ENCODE measurements at regions not wholly inside any gene's neighbourhood (a gene's known extent, or its start where the extent isn't known, plus 50 kb on each side); places are given as distances from the start of the nearest gene placed in this dataset.
"Not testable (repeated sequence)": the region's sequence is repeated elsewhere in the genome, so short reads cannot be mapped to it uniquely, and the experiment has no call there.

- H3K4me3 Mint-ChIP-seq; CTCF ChIA-PET; POLR2A ChIA-PET; H3K27me3 Mint-ChIP-seq; DNase-seq; intact Hi-C loops (cut with micrococcal nuclease); H3K4me1 Mint-ChIP-seq (ENCODE audit: low read depth); H3K27ac Mint-ChIP-seq; H3K36me3 Mint-ChIP-seq: not testable (repeated sequence)
- H3K9me3 Mint-ChIP-seq = peaks cover 28% of the 10 kb centered on the region
These were observed 1184.0 kb downstream of the JRKL start for GRCh38 chr11:97573771-97574170.

GRCh38 chr11:97574976-97575665 lies 1185.3 kb downstream of the JRKL start:
- no peak overlapping the region for H3K27ac Mint-ChIP-seq
- ChIA-PET POLR2A (no interaction called here), CTCF (no interaction called here)
- H3K9me3 Mint-ChIP-seq = peaks cover 21% of the 10 kb centered on the region
- intact Hi-C loops (cut with micrococcal nuclease) = no loop called here
- H3K4me1 Mint-ChIP-seq (ENCODE audit: low read depth) = no peaks in the 10 kb centered on the region
- H3K4me3 Mint-ChIP-seq = no peak overlapping the region
- no peaks in the 10 kb centered on the region for H3K27me3 Mint-ChIP-seq
- no peaks in the 10 kb centered on the region for H3K36me3 Mint-ChIP-seq
- DNase-seq = no peak

- H3K4me1 Mint-ChIP-seq (ENCODE audit: low read depth) = no peaks in the 10 kb centered on the region
- POLR2A ChIA-PET = no interaction called here
- DNase-seq = no peak
- CTCF ChIA-PET = no interaction called here
- H3K27ac Mint-ChIP-seq = no peak overlapping the region
- H3K27me3 Mint-ChIP-seq = no peaks in the 10 kb centered on the region
- peaks cover 13% of the 10 kb centered on the region for H3K9me3 Mint-ChIP-seq
- intact Hi-C loops (cut with micrococcal nuclease) = no loop called here
- H3K4me3 Mint-ChIP-seq = no peak overlapping the region
- no peaks in the 10 kb centered on the region for H3K36me3 Mint-ChIP-seq
These were observed 1217.6 kb downstream of the JRKL start for GRCh38 chr11:97607291-97608000.

DNA sequence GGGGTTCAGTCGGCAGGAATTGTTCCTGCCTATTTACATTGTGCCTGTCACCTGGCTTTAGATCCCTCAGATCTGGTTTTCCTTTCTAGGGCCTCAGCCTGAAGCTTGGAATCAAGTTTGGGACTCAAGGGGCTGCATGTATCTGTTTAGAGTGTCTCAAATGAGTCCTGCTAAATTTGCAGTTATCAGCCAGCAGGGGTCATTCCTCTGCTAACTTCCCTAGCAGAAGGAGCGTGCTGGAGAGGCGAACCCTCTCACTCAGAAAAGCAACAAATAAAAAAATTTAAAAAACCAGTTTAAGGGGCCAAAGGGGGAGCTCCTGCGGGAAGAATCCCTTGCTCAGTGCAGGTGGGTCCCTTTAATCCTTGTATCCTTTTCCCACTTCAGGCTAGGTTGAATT lies 1220.2 kb downstream of the JRKL start:
- H3K27me3 Mint-ChIP-seq = no peaks in the 10 kb centered on the region
- no peak for DNase-seq
- no peaks in the 10 kb centered on the region for H3K4me1 Mint-ChIP-seq (ENCODE audit: low read depth)
- ChIA-PET CTCF (no interaction called here), POLR2A (no interaction called here)
- H3K36me3 Mint-ChIP-seq = no peaks in the 10 kb centered on the region
- no peak overlapping the region for H3K4me3 Mint-ChIP-seq
- H3K27ac Mint-ChIP-seq = no peak overlapping the region
- intact Hi-C loops (cut with micrococcal nuclease) = no loop called here
- H3K9me3 Mint-ChIP-seq = peaks cover 13% of the 10 kb centered on the region

DNA sequence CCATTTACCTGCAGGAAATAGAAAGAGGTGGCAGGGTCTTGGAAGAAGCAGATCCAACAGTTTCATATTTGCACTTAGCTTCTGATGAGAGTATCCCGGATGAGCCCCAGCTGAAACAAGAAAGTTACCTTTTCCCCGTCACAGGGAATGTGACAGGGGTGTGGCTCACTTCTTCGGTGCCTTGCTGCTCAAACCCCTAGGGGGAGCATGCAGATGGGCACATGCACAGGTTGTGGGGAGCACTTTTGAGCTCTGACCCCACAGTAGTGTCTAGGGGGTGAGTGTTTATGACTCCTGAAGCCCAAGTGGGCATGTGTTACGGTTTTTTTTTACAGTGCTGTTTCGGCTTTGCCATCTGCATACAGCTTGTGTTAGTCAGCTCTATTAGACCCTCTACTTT lies 1221.0 kb downstream of the JRKL start:
- POLR2A ChIA-PET = no interaction called here
- Mint-ChIP-seq H3K9me3 (peaks cover 15% of the 10 kb centered on the region), H3K4me1 (ENCODE audit: low read depth) (no peaks in the 10 kb centered on the region), H3K4me3 (no peak overlapping the region), H3K27ac (no peak overlapping the region), H3K27me3 (no peaks in the 10 kb centered on the region), H3K36me3 (no peaks in the 10 kb centered on the region)
- DNase-seq = no peak
- CTCF ChIA-PET = no interaction called here
- intact Hi-C loops (cut with micrococcal nuclease) = no loop called here

- H3K27me3 Mint-ChIP-seq = no peaks in the 10 kb centered on the region
- no peaks in the 10 kb centered on the region for H3K36me3 Mint-ChIP-seq
- H3K4me1 Mint-ChIP-seq (ENCODE audit: low read depth) = no peaks in the 10 kb centered on the region
- intact Hi-C loops (cut with micrococcal nuclease) = no loop called here
- peaks cover 15% of the 10 kb centered on the region for H3K9me3 Mint-ChIP-seq
- CTCF ChIA-PET = no interaction called here
- POLR2A ChIA-PET = no interaction called here
- DNase-seq = no peak
- no peak overlapping the region for H3K27ac Mint-ChIP-seq
- H3K4me3 Mint-ChIP-seq = no peak overlapping the region
These were observed 1221.5 kb downstream of the JRKL start for GRCh38 chr11:97611345-97611744.

DNA sequence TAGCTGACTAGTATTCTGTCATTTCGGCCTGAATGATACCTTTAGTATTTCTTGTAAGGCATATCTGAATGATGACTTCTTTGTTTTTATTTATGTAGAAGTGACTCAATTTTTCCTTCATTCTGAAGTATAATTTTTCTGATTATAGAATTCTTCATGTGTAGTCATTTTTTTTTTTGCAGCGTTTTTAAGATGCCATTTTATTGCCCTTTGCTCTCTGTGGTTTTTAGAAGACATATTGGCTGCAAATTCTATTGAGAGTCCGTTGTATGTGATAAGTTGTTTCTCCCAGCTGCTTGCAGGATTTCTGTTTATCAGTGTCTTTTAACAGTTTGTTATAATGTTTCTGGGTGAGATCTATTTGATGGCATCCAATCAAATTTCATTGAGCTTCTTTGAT lies 1224.8 kb downstream of the JRKL start:
- peaks cover 23% of the 10 kb centered on the region for H3K9me3 Mint-ChIP-seq
- POLR2A ChIA-PET = no interaction called here
- H3K27ac Mint-ChIP-seq = no peak overlapping the region
- no peak for DNase-seq
- H3K4me1 Mint-ChIP-seq (ENCODE audit: low read depth) = no peaks in the 10 kb centered on the region
- H3K36me3 Mint-ChIP-seq = no peaks in the 10 kb centered on the region
- intact Hi-C loops (cut with micrococcal nuclease) = no loop called here
- no peak overlapping the region for H3K4me3 Mint-ChIP-seq
- CTCF ChIA-PET = no interaction called here
- no peaks in the 10 kb centered on the region for H3K27me3 Mint-ChIP-seq

- Mint-ChIP-seq H3K4me1 (ENCODE audit: low read depth) (no peaks in the 10 kb centered on the region), H3K27ac (no peak overlapping the region), H3K36me3 (no peaks in the 10 kb centered on the region), H3K9me3 (peaks cover 15% of the 10 kb centered on the region), H3K27me3 (no peaks in the 10 kb centered on the region), H3K4me3 (no peak overlapping the region)
- intact Hi-C loops (cut with micrococcal nuclease) = no loop called here
- CTCF ChIA-PET = no interaction called here
- DNase-seq = no peak
- POLR2A ChIA-PET = no interaction called here
These were observed 1225.7 kb downstream of the JRKL start for GRCh38 chr11:97615546-97615945.

DNA sequence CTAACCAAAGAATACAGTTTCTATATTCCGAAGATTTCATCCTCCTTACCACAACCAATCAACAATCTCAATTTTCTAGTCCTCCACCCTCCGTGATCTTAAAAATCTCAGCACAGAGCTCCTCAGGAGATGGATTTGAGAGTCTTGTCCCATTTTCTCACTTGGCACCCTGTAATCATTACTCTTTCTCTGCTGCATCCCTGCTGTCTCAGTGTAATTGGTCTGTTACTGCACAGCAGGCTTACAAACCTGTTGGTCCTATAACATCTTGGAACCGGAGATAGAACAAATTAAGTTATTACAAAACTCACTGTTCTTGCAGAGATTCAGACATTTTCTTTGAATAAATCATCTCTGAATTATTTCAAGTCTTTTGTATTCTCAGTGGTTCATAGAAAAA lies 1227.2 kb downstream of the JRKL start:
- Mint-ChIP-seq H3K4me3 (no peak overlapping the region), H3K36me3 (no peaks in the 10 kb centered on the region), H3K4me1 (ENCODE audit: low read depth) (no peaks in the 10 kb centered on the region), H3K27me3 (no peaks in the 10 kb centered on the region), H3K9me3 (peaks cover 17% of the 10 kb centered on the region), H3K27ac (no peak overlapping the region)
- DNase-seq = no peak
- ChIA-PET CTCF (no interaction called here), POLR2A (no interaction called here)
- intact Hi-C loops (cut with micrococcal nuclease) = no loop called here

DNA sequence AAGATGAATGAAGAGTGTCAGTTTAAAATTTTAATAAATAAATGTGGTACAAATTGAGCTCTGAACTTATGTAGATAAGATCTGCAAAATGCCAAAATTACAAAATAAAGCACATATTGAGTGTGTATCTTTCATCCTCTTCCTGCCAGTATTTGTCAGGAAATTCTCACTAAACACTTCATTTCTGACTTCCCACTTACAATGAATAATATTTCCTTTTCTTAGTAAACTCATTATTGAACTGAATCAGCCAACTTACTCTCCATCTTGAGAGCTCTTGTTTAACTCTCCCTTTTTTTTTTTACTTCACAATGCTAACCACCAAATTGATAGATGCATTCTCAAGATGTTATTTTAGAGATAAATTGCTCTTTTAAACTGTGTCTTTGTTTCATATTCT lies 1230.2 kb downstream of the JRKL start:
- intact Hi-C loops (cut with micrococcal nuclease) = no loop called here
- no peak overlapping the region for H3K27ac Mint-ChIP-seq
- H3K9me3 Mint-ChIP-seq = peaks cover 17% of the 10 kb centered on the region
- POLR2A ChIA-PET = no interaction called here
- H3K27me3 Mint-ChIP-seq = no peaks in the 10 kb centered on the region
- CTCF ChIA-PET = no interaction called here
- no peak for DNase-seq
- no peak overlapping the region for H3K4me3 Mint-ChIP-seq
- H3K4me1 Mint-ChIP-seq (ENCODE audit: low read depth) = no peaks in the 10 kb centered on the region
- H3K36me3 Mint-ChIP-seq = no peaks in the 10 kb centered on the region

GRCh38 chr11:97621282-97621681 lies 1231.5 kb downstream of the JRKL start:
- no peaks in the 10 kb centered on the region for H3K27me3 Mint-ChIP-seq
- no peaks in the 10 kb centered on the region for H3K36me3 Mint-ChIP-seq
- peaks cover 15% of the 10 kb centered on the region for H3K9me3 Mint-ChIP-seq
- intact Hi-C loops (cut with micrococcal nuclease) = no loop called here
- H3K4me3 Mint-ChIP-seq = no peak overlapping the region
- DNase-seq = no peak
- ChIA-PET CTCF (no interaction called here), POLR2A (no interaction called here)
- H3K4me1 Mint-ChIP-seq (ENCODE audit: low read depth) = no peaks in the 10 kb centered on the region
- no peak overlapping the region for H3K27ac Mint-ChIP-seq

DNA sequence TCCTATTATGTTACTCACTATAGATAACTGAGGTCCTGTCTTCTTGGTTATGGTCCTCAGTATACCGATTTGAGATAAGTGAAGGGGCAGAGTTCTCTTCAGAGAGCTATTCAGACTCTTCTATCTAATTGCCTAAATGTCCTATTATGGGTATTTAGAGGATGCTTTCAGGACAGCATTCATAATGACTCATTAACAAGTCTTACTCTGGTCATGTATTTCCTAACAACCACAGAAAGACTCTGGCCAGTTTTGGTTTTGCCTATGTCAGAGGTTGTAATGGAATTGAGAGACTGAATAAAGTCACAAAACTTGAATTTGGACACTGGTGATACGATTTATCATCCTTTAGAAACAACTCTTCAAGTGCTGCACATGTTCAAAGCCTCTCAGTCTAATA lies 1233.0 kb downstream of the JRKL start:
- no peaks in the 10 kb centered on the region for H3K27me3 Mint-ChIP-seq
- no peaks in the 10 kb centered on the region for H3K4me1 Mint-ChIP-seq (ENCODE audit: low read depth)
- POLR2A ChIA-PET = no interaction called here
- CTCF ChIA-PET = no interaction called here
- no peak overlapping the region for H3K4me3 Mint-ChIP-seq
- no peak overlapping the region for H3K27ac Mint-ChIP-seq
- DNase-seq = no peak
- no peaks in the 10 kb centered on the region for H3K36me3 Mint-ChIP-seq
- intact Hi-C loops (cut with micrococcal nuclease) = no loop called here
- peaks cover 10% of the 10 kb centered on the region for H3K9me3 Mint-ChIP-seq

GRCh38 chr11:97636741-97637140 lies 1246.9 kb downstream of the JRKL start:
- not testable (repeated sequence) for DNase-seq

More at GRCh38 chr11:97636741-97637140, 1246.9 kb downstream of the JRKL start:
- POLR2A ChIA-PET; intact Hi-C loops (cut with micrococcal nuclease); H3K36me3 Mint-ChIP-seq; H3K27me3 Mint-ChIP-seq; H3K4me1 Mint-ChIP-seq (ENCODE audit: low read depth); H3K4me3 Mint-ChIP-seq; H3K27ac Mint-ChIP-seq; CTCF ChIA-PET: not testable (repeated sequence)
- peaks cover 29% of the 10 kb centered on the region for H3K9me3 Mint-ChIP-seq

All from activated CD4-positive, alpha-beta memory T cell treated with anti-CD3 and anti-CD28 coated beads for 36 hours (primary cell).